ENCODE measurements at regions not wholly inside any gene's neighbourhood (a gene's known extent, or its start where the extent isn't known, plus 50 kb on each side); places are given as distances from the start of the nearest gene placed in this dataset.

GRCh38 chr3:104269771-104270170, 1096.9 kb upstream of the ALCAM start:
- Histone ChIP-seq H3K27me3 (ENCODE audit: insufficient read depth, poor library complexity, severe bottlenecking) (no peaks in the 10 kb centered on the region), H3K27ac (replicated peaks) (no peak overlapping the region), H3K4me3 (replicated peaks; ENCODE audit: insufficient read depth, low read length) (no peak overlapping the region)
- DNase-seq (ENCODE audit: low read depth in 1 of 2, low spot score in 1 of 2) = no peak
- TF ChIP-seq POLR2AphosphoS5 (IDR thresholded peaks at IDR 0.05; ENCODE audit: low read depth) = no peak
- no peak for TF ChIP-seq REST (IDR thresholded peaks at IDR 0.05; ENCODE audit: insufficient replicate concordance, low read depth)
- TF ChIP-seq SPI1 (IDR thresholded peaks at IDR 0.05; ENCODE audit: borderline replicate concordance, low read depth) = no peak
- TF ChIP-seq CTCF (IDR thresholded peaks at IDR 0.05; ENCODE audit: insufficient read depth, low read length) = no peak
- TF ChIP-seq GABPA (IDR thresholded peaks at IDR 0.05; ENCODE audit: low read depth) = no peak

- no peak for DNase-seq (ENCODE audit: low read depth in 1 of 2, low spot score in 1 of 2)
- TF ChIP-seq POLR2AphosphoS5 (IDR thresholded peaks at IDR 0.05; ENCODE audit: low read depth) (no peak), SPI1 (IDR thresholded peaks at IDR 0.05; ENCODE audit: borderline replicate concordance, low read depth) (no peak), REST (IDR thresholded peaks at IDR 0.05; ENCODE audit: insufficient replicate concordance, low read depth) (no peak), CTCF (IDR thresholded peaks at IDR 0.05; ENCODE audit: insufficient read depth, low read length) (peak; percentile 75), GABPA (IDR thresholded peaks at IDR 0.05; ENCODE audit: low read depth) (no peak)
- no peaks in the 10 kb centered on the region for H3K27me3 ChIP-seq (ENCODE audit: insufficient read depth, poor library complexity, severe bottlenecking)
- H3K27ac ChIP-seq (replicated peaks) = no peak overlapping the region
- no peak overlapping the region for H3K4me3 ChIP-seq (replicated peaks; ENCODE audit: insufficient read depth, low read length)
Observed at GRCh38 chr3:104273046-104273649, 1093.6 kb upstream of the ALCAM start.

GRCh38 chr3:104275199-104275598, 1091.5 kb upstream of the ALCAM start:
- no peak overlapping the region for H3K4me3 ChIP-seq (replicated peaks; ENCODE audit: insufficient read depth, low read length)
- no peak for DNase-seq (ENCODE audit: low read depth in 1 of 2, low spot score in 1 of 2)
- no peak for TF ChIP-seq POLR2AphosphoS5 (IDR thresholded peaks at IDR 0.05; ENCODE audit: low read depth)
- no peak for TF ChIP-seq SPI1 (IDR thresholded peaks at IDR 0.05; ENCODE audit: borderline replicate concordance, low read depth)
- no peak for TF ChIP-seq REST (IDR thresholded peaks at IDR 0.05; ENCODE audit: insufficient replicate concordance, low read depth)
- TF ChIP-seq GABPA (IDR thresholded peaks at IDR 0.05; ENCODE audit: low read depth) = no peak
- no peak for TF ChIP-seq CTCF (IDR thresholded peaks at IDR 0.05; ENCODE audit: insufficient read depth, low read length)
- no peaks in the 10 kb centered on the region for H3K27me3 ChIP-seq (ENCODE audit: insufficient read depth, poor library complexity, severe bottlenecking)
- no peak overlapping the region for H3K27ac ChIP-seq (replicated peaks)

Data from HL-60 (cell line).